ENCODE measurements at regions not wholly inside any gene's neighbourhood (a gene's known extent, or its start where the extent isn't known, plus 50 kb on each side); places are given as distances from the start of the nearest gene placed in this dataset.

- ATAC-seq = no peak
- no peak for DNase-seq
These were observed 286.9 kb upstream of the EMCN start for GRCh38 chr4:100804576-100805360.

- DNase-seq (no peak), ATAC-seq (no peak)
These were observed 285.9 kb upstream of the EMCN start for GRCh38 chr4:100803751-100804150.

- ATAC-seq = no peak
These were observed 282.1 kb upstream of the EMCN start for GRCh38 chr4:100799761-100800539.

GRCh38 chr4:100797791-100798190 lies 280.0 kb upstream of the EMCN start:
- ATAC-seq (no peak), DNase-seq (no peak)

More at GRCh38 chr4:100799761-100800539, 282.1 kb upstream of the EMCN start:
- DNase-seq = no peak

GRCh38 chr4:100797356-100797755 lies 279.5 kb upstream of the EMCN start:
- DNase-seq = no peak
- ATAC-seq = no peak

- no peak for ATAC-seq
- DNase-seq = no peak
These were observed 278.5 kb upstream of the EMCN start for GRCh38 chr4:100796332-100796731.

- ATAC-seq (no peak), DNase-seq (no peak)
These were observed 277.8 kb upstream of the EMCN start for GRCh38 chr4:100795581-100795980.

- ATAC-seq (no peak), DNase-seq (no peak)
These were observed 273.2 kb upstream of the EMCN start for GRCh38 chr4:100790836-100791615.

- DNase-seq (no peak), ATAC-seq (no peak)
These were observed 272.2 kb upstream of the EMCN start for GRCh38 chr4:100789991-100790390.

GRCh38 chr4:100786481-100786880 lies 268.7 kb upstream of the EMCN start:
- no peak for ATAC-seq
- no peak for DNase-seq

- no peak for DNase-seq
These were observed 264.5 kb upstream of the EMCN start for GRCh38 chr4:100782356-100782755.

GRCh38 chr4:100781435-100781834 lies 263.6 kb upstream of the EMCN start:
- no peak for DNase-seq
- no peak for ATAC-seq

More at GRCh38 chr4:100782356-100782755, 264.5 kb upstream of the EMCN start:
- no peak for ATAC-seq

- DNase-seq (no peak), ATAC-seq (no peak)
These were observed 262.3 kb upstream of the EMCN start for GRCh38 chr4:100780126-100780525.

- no peak for ATAC-seq
- no peak for DNase-seq
These were observed 260.6 kb upstream of the EMCN start for GRCh38 chr4:100778431-100778830.

GRCh38 chr4:100762738-100763137 lies 244.9 kb upstream of the EMCN start:
- DNase-seq (no peak), ATAC-seq (no peak)

- no peak for ATAC-seq
These were observed 236.9 kb upstream of the EMCN start for GRCh38 chr4:100754751-100755150.

GRCh38 chr4:100746141-100746739 lies 228.4 kb upstream of the EMCN start:
- ATAC-seq (no peak), DNase-seq (no peak)

More at GRCh38 chr4:100754751-100755150, 236.9 kb upstream of the EMCN start:
- DNase-seq = no peak

GRCh38 chr4:100742045-100742444 lies 224.2 kb upstream of the EMCN start:
- DNase-seq (no peak), ATAC-seq (no peak)

GRCh38 chr4:100739426-100739825 lies 221.6 kb upstream of the EMCN start:
- ATAC-seq = no peak
- DNase-seq = no peak

GRCh38 chr4:100738196-100739165 lies 220.7 kb upstream of the EMCN start:
- ATAC-seq (peak; percentile 6), DNase-seq (no peak)

Data from stimulated activated naive CD8-positive, alpha-beta T cell treated with anti-CD3 and anti-CD28 coated beads, Interleukin-15, Interleukin-2, amounts not matched to agents 100 U/mL and 50 U/mL, for 24 hours (primary cell).